GM12878 (cell line): ENCODE measurements at regions not wholly inside any gene's neighbourhood (a gene's known extent, or its start where the extent isn't known, plus 50 kb on each side); places are given as distances from the start of the nearest gene placed in this dataset.
"Not testable (repeated sequence)": the region's sequence is repeated elsewhere in the genome, so short reads cannot be mapped to it uniquely, and the experiment has no call there.

Experiments used
- ATAC-seq: fragments of 200-7000 bp; cut with Tn5 transposase; 3 replicates; pipeline ENCODE4 v1.9.1; 2020; ENCODE audit warnings: mild to moderate bottlenecking, moderate library complexity
- BruUV-seq: library from RNA; stranded (reverse); fragments of 400-500 nt; replicated peaks from 2 replicates; lab custom pipeline; 2021; lab: Mats Ljungman, UMichigan
- CTCF ChIA-PET: fragments of 300-600 bp; sonication (Branson Sonifier 250); formaldehyde crosslinking; extraction: SDS; loops from one replicate; lab custom pipeline; 2021; ENCODE audit warnings: inconsistent platforms; lab: Yijun Ruan, JAX
- POLR2A ChIA-PET: fragments of 350-600 bp; formaldehyde crosslinking; extraction: SDS; loops from one replicate; lab custom pipeline; 2021; ENCODE audit warnings: inconsistent platforms; lab: Charles Lee
- RAD21 ChIA-PET: fragments of 300-600 bp; sonication (Branson Sonifier 250); formaldehyde crosslinking; loops from one replicate; lab custom pipeline; 2023; ENCODE audit warnings: antibody characterized with exemption; ENCODE audit not compliant: unreplicated experiment; lab: Charles Lee
- SMC1A ChIA-PET: fragments of 300-600 bp; sonication (Branson Sonifier 250); formaldehyde crosslinking; loops from one replicate; lab custom pipeline; 2023; ENCODE audit not compliant: unreplicated experiment, uncharacterized antibody; lab: Charles Lee
- DNase-seq: peaks from one replicate; pipeline ENCODE4 v3.0.0-alpha.2; 2011; ENCODE audit warnings: low read depth, low spot score
- FAIRE-seq: peaks from 3 replicates; lab custom pipeline; 2011; peaks lifted over from hg19 to GRCh38; lab: Jason Lieb, UNC
- H2AFZ ChIP-seq: 2 replicates; pipeline ENCODE4 v1.6.0; 2011; ENCODE audit warnings: low read depth, low read length, control low read depth; ENCODE audit not compliant: control insufficient read depth
- H3K27ac ChIP-seq: 2 replicates; pipeline ENCODE4 v1.5.1; 2011; ENCODE audit warnings: control low read depth; ENCODE audit not compliant: control insufficient read depth, insufficient read depth
- H3K27me3 ChIP-seq, 2 experiments: replicated peaks in 1 of 2; 2 replicates each; pipeline versions ENCODE4 v1.6.0 to v1.6.1; 2011; ENCODE audit warnings: low read length in 1 of 2; ENCODE audit not compliant: control insufficient read depth in 2 of 2, insufficient read depth in 2 of 2
- H3K36me3 ChIP-seq, 2 experiments: 2 replicates each; pipeline ENCODE4 v1.5.1; 2011; ENCODE audit warnings: low read length in 1 of 2; ENCODE audit not compliant: control insufficient read depth in 2 of 2, insufficient read depth in 2 of 2
- H3K4me1 ChIP-seq: 2 replicates; pipeline ENCODE4 v1.6.1; 2011; ENCODE audit warnings: mild to moderate bottlenecking, low read length, moderate library complexity, mixed read lengths; ENCODE audit not compliant: control insufficient read depth, insufficient read depth
- H3K4me2 ChIP-seq: 2 replicates; pipeline ENCODE4 v1.6.0; 2011; ENCODE audit warnings: control low read depth; ENCODE audit not compliant: control insufficient read depth, insufficient read depth
- H3K4me3 ChIP-seq: fragments of 200-600 bp; sonication (generic); 2 replicates; pipeline ENCODE4 v1.5.1; 2016
- H3K79me2 ChIP-seq: 2 replicates; pipeline ENCODE4 v1.6.0; 2011; ENCODE audit warnings: low read length; ENCODE audit not compliant: control insufficient read depth, insufficient read depth
- H3K9ac ChIP-seq: 2 replicates; pipeline ENCODE4 v1.8.0; 2011; ENCODE audit warnings: low read length, control low read depth, mixed read lengths; ENCODE audit not compliant: control insufficient read depth, insufficient read depth
- H3K9me3 ChIP-seq: replicated peaks from 3 replicates; pipeline ENCODE4 v1.5.1; 2011; ENCODE audit warnings: mild to moderate bottlenecking, low read length; ENCODE audit not compliant: control insufficient read depth, insufficient read depth
- H4K20me1 ChIP-seq: 2 replicates; pipeline ENCODE4 v1.6.0; 2011; ENCODE audit not compliant: control insufficient read depth, insufficient read depth
- WGBS: methylation state at CpG from one replicate; pipeline ENCODE4 v1.1.6; 2016; ENCODE audit warnings: low lambda C conversion rate; ENCODE audit not compliant: insufficient replicate concordance, insufficient coverage; ENCODE audit errors: missing lambda C conversion rate; 5-methylcytosine and 5-hydroxymethylcytosine counted together
- in situ Hi-C: fragments of 300-500 bp; cut with MboI; formaldehyde crosslinking; loops from 9 replicates; pipeline ENCODE4 v1.14.3; 2018; ENCODE audit warnings: mixed read lengths
- intact Hi-C: fragments of 100-400 bp; cut with micrococcal nuclease; formaldehyde crosslinking; loops from one replicate; pipeline ENCODE4 v1.14.2; 2022; ENCODE audit not compliant: unreplicated experiment

DNA sequence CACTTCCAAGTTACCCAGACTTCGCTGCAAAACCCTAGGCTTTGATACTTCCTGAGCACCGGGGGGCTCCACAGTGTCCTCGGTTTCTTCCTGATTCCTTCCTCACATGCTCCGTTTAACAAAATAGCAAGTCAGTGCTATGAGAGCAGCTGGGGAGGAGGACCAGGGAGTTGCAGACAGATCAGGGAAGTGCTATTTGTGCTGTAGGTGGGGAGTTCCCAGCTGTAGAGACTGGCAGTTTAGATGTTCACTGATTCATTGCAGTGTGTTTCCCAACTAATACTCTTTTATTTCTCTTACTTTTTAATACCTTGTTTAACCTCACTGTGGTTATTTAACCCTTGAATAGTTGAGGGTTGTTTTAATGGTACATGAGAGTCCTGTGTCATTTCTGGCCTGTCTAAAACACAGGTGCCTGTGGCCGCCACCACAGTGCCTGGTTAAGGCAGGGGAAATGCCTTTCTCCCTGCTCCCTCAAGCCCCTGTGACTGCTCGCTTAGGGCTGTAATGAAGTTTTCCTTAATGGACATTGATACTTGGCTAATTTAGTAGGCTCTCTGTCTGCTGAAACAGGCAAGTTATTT is 113.5 kb downstream of the GOLGA6L22 start:
- H4K20me1 ChIP-seq, BruUV-seq, H3K9me3 ChIP-seq, H3K4me3 ChIP-seq, RAD21 ChIA-PET, H2AFZ ChIP-seq, SMC1A ChIA-PET, POLR2A ChIA-PET, DNase-seq, H3K36me3 ChIP-seq, H3K4me1 ChIP-seq, intact Hi-C loops, H3K79me2 ChIP-seq, ATAC-seq, H3K27me3 ChIP-seq, in situ Hi-C loops, FAIRE-seq, CTCF ChIA-PET, H3K27ac ChIP-seq, H3K9ac ChIP-seq, H3K4me2 ChIP-seq: not testable (repeated sequence)
- 71% methylated on average over 3 of the region's 6 CpGs for WGBS

GRCh38 chr15:22572792-22573191 is 114.1 kb downstream of the GOLGA6L22 start:
- H3K36me3 ChIP-seq, CTCF ChIA-PET, RAD21 ChIA-PET, H3K4me2 ChIP-seq, H4K20me1 ChIP-seq, in situ Hi-C loops, H3K27me3 ChIP-seq, ATAC-seq, H2AFZ ChIP-seq, POLR2A ChIA-PET, intact Hi-C loops, H3K9ac ChIP-seq, FAIRE-seq, H3K79me2 ChIP-seq, H3K4me3 ChIP-seq, H3K27ac ChIP-seq, H3K9me3 ChIP-seq, H3K4me1 ChIP-seq, DNase-seq, SMC1A ChIA-PET, BruUV-seq: not testable (repeated sequence)
- WGBS: 96% methylated on average over 16 of the region's 17 CpGs

DNA sequence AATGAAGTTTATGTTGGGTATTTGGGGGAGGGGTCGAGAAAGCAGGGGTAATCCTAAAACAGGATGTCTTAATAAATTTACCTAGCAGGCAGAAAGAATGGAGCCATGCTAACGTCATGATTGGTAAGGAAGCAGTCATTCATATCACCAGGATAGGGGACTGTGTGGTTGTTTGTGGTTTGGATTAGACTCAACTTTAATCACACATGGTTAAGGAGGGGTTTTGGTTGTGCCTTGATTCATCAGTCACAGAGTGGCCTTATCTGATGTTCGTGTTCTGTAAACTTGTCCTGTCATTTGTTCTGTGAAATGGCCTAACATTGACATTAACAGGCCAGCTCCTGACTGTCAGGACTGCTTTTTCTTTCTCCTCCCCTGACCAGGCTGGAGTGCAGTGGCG is 119.1 kb downstream of the GOLGA6L22 start:
- H3K9ac ChIP-seq, BruUV-seq, H3K27me3 ChIP-seq, SMC1A ChIA-PET, FAIRE-seq, H3K4me3 ChIP-seq, H2AFZ ChIP-seq, H3K36me3 ChIP-seq, ATAC-seq, intact Hi-C loops, H3K27ac ChIP-seq, in situ Hi-C loops, H4K20me1 ChIP-seq, POLR2A ChIA-PET, H3K4me2 ChIP-seq, RAD21 ChIA-PET, CTCF ChIA-PET, H3K4me1 ChIP-seq, H3K79me2 ChIP-seq, DNase-seq, H3K9me3 ChIP-seq: not testable (repeated sequence)
- WGBS: 100% methylated on average over 1 of the region's 4 CpGs

DNA sequence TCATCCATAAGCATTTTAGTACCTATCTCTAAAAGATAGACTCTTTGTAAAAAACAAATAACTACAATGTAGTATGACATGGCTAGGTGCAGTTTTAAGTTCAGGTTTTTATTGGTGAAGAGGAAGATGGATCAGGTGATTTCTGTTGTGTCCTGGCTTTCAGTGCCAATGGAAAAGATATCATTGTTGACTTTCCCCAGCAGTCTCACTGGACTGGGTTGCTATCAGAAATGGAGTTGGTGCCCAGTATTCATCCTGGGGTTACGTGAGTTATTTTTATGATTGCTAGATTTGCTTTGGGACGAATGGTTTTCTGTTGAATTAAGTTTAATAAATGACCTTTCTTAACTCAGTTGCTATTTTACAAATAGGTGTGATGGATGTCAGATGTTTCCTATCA is 120.5 kb downstream of the GOLGA6L22 start:
- H3K4me3 ChIP-seq, H3K9ac ChIP-seq, POLR2A ChIA-PET, FAIRE-seq, H4K20me1 ChIP-seq, BruUV-seq, CTCF ChIA-PET, H3K79me2 ChIP-seq, intact Hi-C loops, H3K27me3 ChIP-seq, H3K4me2 ChIP-seq, H3K36me3 ChIP-seq, H3K9me3 ChIP-seq, RAD21 ChIA-PET, H3K27ac ChIP-seq, in situ Hi-C loops, H2AFZ ChIP-seq, SMC1A ChIA-PET, DNase-seq, ATAC-seq, H3K4me1 ChIP-seq: not testable (repeated sequence)
- WGBS: no CpG with 5 or more reads among the region's 2 CpGs
